NCI-H82 (cell line): ENCODE measurements at regions not wholly inside any gene's neighbourhood (a gene's known extent, or its start where the extent isn't known, plus 50 kb on each side); places are given as distances from the start of the nearest gene placed in this dataset.

ENCODE experiments used
- DNase-seq: peaks from one replicate; lab custom pipeline; 2025; lab: John Stamatoyannopoulos, UW

- DNase-seq, result no peak
Measured at GRCh38 chr2:5751873-5752482, 59.8 kb downstream of the SOX11 start.

GRCh38 chr2:5756272-5756671 lies 64.1 kb downstream of the SOX11 start:
- DNase-seq, result peak; percentile 50

- no peak for DNase-seq
Measured at GRCh38 chr2:5758346-5758745, 66.2 kb downstream of the SOX11 start.

GRCh38 chr2:5759949-5760348 lies 67.8 kb downstream of the SOX11 start:
- no peak for DNase-seq

GRCh38 chr2:5763531-5763930 lies 71.3 kb downstream of the SOX11 start:
- no peak for DNase-seq

GRCh38 chr2:5764041-5764440 lies 71.9 kb downstream of the SOX11 start:
- no peak for DNase-seq

GRCh38 chr2:5766056-5766455 lies 73.9 kb downstream of the SOX11 start:
- DNase-seq, result no peak

GRCh38 chr2:5766561-5766960 lies 74.4 kb downstream of the SOX11 start:
- DNase-seq, result no peak

- no peak for DNase-seq
Measured at GRCh38 chr2:5777131-5777535, 84.9 kb downstream of the SOX11 start.

GRCh38 chr2:5781679-5782078 lies 89.5 kb downstream of the SOX11 start:
- DNase-seq, result no peak

GRCh38 chr2:5782103-5782502 lies 89.9 kb downstream of the SOX11 start:
- no peak for DNase-seq

GRCh38 chr2:5788447-5788846 lies 96.3 kb downstream of the SOX11 start:
- DNase-seq, result no peak

GRCh38 chr2:5791371-5791770 lies 99.2 kb downstream of the SOX11 start:
- DNase-seq, result no peak

GRCh38 chr2:5794012-5794411 lies 101.8 kb downstream of the SOX11 start:
- DNase-seq, result no peak

- no peak for DNase-seq
Measured at GRCh38 chr2:5798084-5798483, 105.9 kb downstream of the SOX11 start.

- no peak for DNase-seq
Measured at GRCh38 chr2:5799348-5799747, 107.2 kb downstream of the SOX11 start.

- DNase-seq, result peak; percentile 9
Measured at GRCh38 chr2:5803547-5803946, 111.4 kb downstream of the SOX11 start.

- DNase-seq, result no peak
Measured at GRCh38 chr2:5818961-5819600, 126.9 kb downstream of the SOX11 start.

GRCh38 chr2:5824126-5824525 lies 131.9 kb downstream of the SOX11 start:
- DNase-seq, result no peak

GRCh38 chr2:5825686-5826085 lies 133.5 kb downstream of the SOX11 start:
- no peak for DNase-seq

- peak; percentile 19 for DNase-seq
Measured at GRCh38 chr2:5826979-5827655, 134.9 kb downstream of the SOX11 start.

GRCh38 chr2:5834501-5834900 lies 142.3 kb downstream of the SOX11 start:
- no peak for DNase-seq

- no peak for DNase-seq
Measured at GRCh38 chr2:5839550-5839949, 147.4 kb downstream of the SOX11 start.

- no peak for DNase-seq
Measured at GRCh38 chr2:5841126-5841525, 148.9 kb downstream of the SOX11 start.
